ENCODE measurements at regions not wholly inside any gene's neighbourhood (a gene's known extent, or its start where the extent isn't known, plus 50 kb on each side); places are given as distances from the start of the nearest gene placed in this dataset.

- no peak for DNase-seq
These were observed 561.3 kb downstream of the CCER1 start for GRCh38 chr12:90393652-90394051.

- DNase-seq, result no peak
These were observed 561.9 kb downstream of the CCER1 start for GRCh38 chr12:90393089-90393488.

- DNase-seq, result no peak
These were observed 564.0 kb downstream of the CCER1 start for GRCh38 chr12:90390947-90391346.

GRCh38 chr12:90368081-90368480 lies 586.9 kb downstream of the CCER1 start:
- no peak for DNase-seq

- DNase-seq, result no peak
These were observed 588.7 kb downstream of the CCER1 start for GRCh38 chr12:90366286-90366685.

GRCh38 chr12:90360300-90360699 lies 594.7 kb downstream of the CCER1 start:
- no peak for DNase-seq

- no peak for DNase-seq
These were observed 599.1 kb downstream of the CCER1 start for GRCh38 chr12:90355711-90356355.

- no peak for DNase-seq
These were observed 611.0 kb downstream of the CCER1 start for GRCh38 chr12:90343966-90344365.

- DNase-seq, result no peak
These were observed 612.9 kb downstream of the CCER1 start for GRCh38 chr12:90342081-90342480.

- no peak for DNase-seq
These were observed 615.1 kb downstream of the CCER1 start for GRCh38 chr12:90339837-90340236.

GRCh38 chr12:90338365-90338764 lies 616.6 kb downstream of the CCER1 start:
- DNase-seq, result no peak

- no peak for DNase-seq
These were observed 618.0 kb downstream of the CCER1 start for GRCh38 chr12:90337018-90337417.

- no peak for DNase-seq
These were observed 619.4 kb downstream of the CCER1 start for GRCh38 chr12:90335566-90335965.

GRCh38 chr12:90333939-90334338 lies 621.0 kb downstream of the CCER1 start:
- DNase-seq, result no peak

GRCh38 chr12:90333424-90333823 lies 621.6 kb downstream of the CCER1 start:
- no peak for DNase-seq

- DNase-seq, result no peak
These were observed 623.2 kb downstream of the CCER1 start for GRCh38 chr12:90331821-90332220.

GRCh38 chr12:90331262-90331661 lies 622.6 kb upstream of the ATP2B1 start:
- DNase-seq, result no peak

- no peak for DNase-seq
These were observed 619.4 kb upstream of the ATP2B1 start for GRCh38 chr12:90327793-90328743.

- no peak for DNase-seq
These were observed 614.6 kb upstream of the ATP2B1 start for GRCh38 chr12:90323217-90323616.

GRCh38 chr12:90322006-90322405 lies 613.4 kb upstream of the ATP2B1 start:
- no peak for DNase-seq

- DNase-seq, result no peak
These were observed 612.7 kb upstream of the ATP2B1 start for GRCh38 chr12:90321369-90321768.

GRCh38 chr12:90311561-90311960 lies 602.9 kb upstream of the ATP2B1 start:
- DNase-seq, result no peak

- DNase-seq, result no peak
These were observed 596.7 kb upstream of the ATP2B1 start for GRCh38 chr12:90305379-90305778.

GRCh38 chr12:90304231-90304630 lies 595.6 kb upstream of the ATP2B1 start:
- DNase-seq, result no peak

Measured in hindlimb muscle (tissue), 1 donor.